ENCODE measurements at regions not wholly inside any gene's neighbourhood (a gene's known extent, or its start where the extent isn't known, plus 50 kb on each side); places are given as distances from the start of the nearest gene placed in this dataset.

GRCh38 chr16:86112178-86112577 lies 213.2 kb downstream of the IRF8 start (continued):
- TF ChIP-seq ATOH8 (CRISPR knock-in tag; IDR thresholded peaks at IDR 0.05; ENCODE audit: low read depth) (no peak), BCL3 (IDR thresholded peaks at IDR 0.05) (no peak), ESRRA (IDR thresholded peaks at IDR 0.05; ENCODE audit: borderline replicate concordance, low read length) (no peak), JUNB (IDR thresholded peaks at IDR 0.05) (no peak), ZFP36 (IDR thresholded peaks at IDR 0.05; ENCODE audit: borderline replicate concordance, partially characterized antibody) (no peak)

GRCh38 chr16:86117235-86117634 lies 218.3 kb downstream of the IRF8 start:
- H3K9me3 ChIP-seq, result no peaks in the 10 kb centered on the region
- ChIA-PET POLR2A (no interaction called here), CTCF (interaction anchor here (0.8 to 1.6 kb wide), 3 partner anchors 18 to 403 kb away, joined by 3 read pairs; no protein-coding TSS in a partner anchor)
- H3K4me1 ChIP-seq, result no peaks in the 10 kb centered on the region
- ATAC-seq, result no peak
- no peak for FAIRE-seq
- WGBS (ENCODE audit: missing lambda C conversion rate), result 30% methylated on average over 5 of the region's 5 CpGs
- no peak overlapping the region for H3K4me2 ChIP-seq
- H3K4me3 ChIP-seq, result no peak overlapping the region
- TF ChIP-seq MYC (IDR thresholded peaks at IDR 0.05; ENCODE audit: borderline replicate concordance, low read length) (no peak), CBX8 (IDR thresholded peaks at IDR 0.05) (no peak), RCOR1 (IDR thresholded peaks at IDR 0.05; ENCODE audit: low read depth, low read length) (no peak), ESRRA (IDR thresholded peaks at IDR 0.05; ENCODE audit: borderline replicate concordance, low read length) (no peak), HOXA7 (CRISPR knock-in tag; IDR thresholded peaks at IDR 0.05) (no peak), HMGXB4 (CRISPR knock-in tag; IDR thresholded peaks at IDR 0.05; ENCODE audit: borderline replicate concordance) (no peak), EHF (CRISPR knock-in tag; IDR thresholded peaks at IDR 0.05) (no peak), BHLHE40 (IDR thresholded peaks at IDR 0.05; ENCODE audit: low read depth, low read length) (no peak), ZNF302 (CRISPR knock-in tag; IDR thresholded peaks at IDR 0.05) (no peak), E2F6 (IDR thresholded peaks at IDR 0.05; ENCODE audit: borderline replicate concordance, low read depth) (no peak), SMC3 (IDR thresholded peaks at IDR 0.05) (no peak), RAD21 (conservative IDR thresholded peaks at IDR 0.05 in 1 of 2, IDR thresholded peaks at IDR 0.05 in 1 of 2) (no peak), NR3C1 (IDR thresholded peaks at IDR 0.05) (no peak), CHD2 (IDR thresholded peaks at IDR 0.05; ENCODE audit: low read length, partially characterized antibody) (no peak), ATOH8 (CRISPR knock-in tag; IDR thresholded peaks at IDR 0.05; ENCODE audit: low read depth) (no peak), FOXS1 (CRISPR knock-in tag; IDR thresholded peaks at IDR 0.05) (no peak), MAX (IDR thresholded peaks at IDR 0.05) (no peak), ZC3H11A (IDR thresholded peaks at IDR 0.05) (no peak), POLR2A (IDR thresholded peaks at IDR 0.05; ENCODE audit: low read length) (no peak)
- H3K27ac ChIP-seq, result no peak overlapping the region
- no peak for DNase-seq (ENCODE audit: low read depth in 1 of 2, low spot score in 1 of 2)

All from A549 (cell line).